ENCODE measurements at regions not wholly inside any gene's neighbourhood (a gene's known extent, or its start where the extent isn't known, plus 50 kb on each side); places are given as distances from the start of the nearest gene placed in this dataset.
A peak's percentile ranks its signal among the peaks of the same experiment; 100 is the strongest.
"Not testable (repeated sequence)": the region's sequence is repeated elsewhere in the genome, so short reads cannot be mapped to it uniquely, and the experiment has no call there.

GRCh38 chr3:63096248-63097058 lies 181.7 kb upstream of the SYNPR start:
- DNase-seq (ENCODE audit: low spot score): no peak

GRCh38 chr3:63097396-63097795 lies 180.7 kb upstream of the SYNPR start:
- DNase-seq (ENCODE audit: low spot score): no peak

- no peak for DNase-seq (ENCODE audit: low spot score)
Measured at GRCh38 chr3:63116922-63117321, 161.2 kb upstream of the SYNPR start.

- no peak for DNase-seq (ENCODE audit: low spot score)
Measured at GRCh38 chr3:63124090-63124489, 154.0 kb upstream of the SYNPR start.

GRCh38 chr3:63126530-63126929 lies 151.6 kb upstream of the SYNPR start:
- DNase-seq (ENCODE audit: low spot score): no peak

- no peak for DNase-seq (ENCODE audit: low spot score)
Measured at GRCh38 chr3:63128380-63128779, 149.7 kb upstream of the SYNPR start.

- no peak for DNase-seq (ENCODE audit: low spot score)
Measured at GRCh38 chr3:63130625-63131024, 147.5 kb upstream of the SYNPR start.

- DNase-seq (ENCODE audit: low spot score): no peak
Measured at GRCh38 chr3:63132461-63133250, 145.5 kb upstream of the SYNPR start.

- DNase-seq (ENCODE audit: low spot score): no peak
Measured at GRCh38 chr3:63135367-63135766, 142.7 kb upstream of the SYNPR start.

- DNase-seq (ENCODE audit: low spot score): not testable (repeated sequence)
Measured at GRCh38 chr3:63136249-63136648, 141.9 kb upstream of the SYNPR start.

GRCh38 chr3:63142681-63143080 lies 135.4 kb upstream of the SYNPR start:
- DNase-seq (ENCODE audit: low spot score): no peak

GRCh38 chr3:63146154-63146553 lies 132.0 kb upstream of the SYNPR start:
- DNase-seq (ENCODE audit: low spot score): no peak

GRCh38 chr3:63150880-63151279 lies 127.2 kb upstream of the SYNPR start:
- no peak for DNase-seq (ENCODE audit: low spot score)

GRCh38 chr3:63151897-63152296 lies 126.2 kb upstream of the SYNPR start:
- DNase-seq (ENCODE audit: low spot score): no peak

- no peak for DNase-seq (ENCODE audit: low spot score)
Measured at GRCh38 chr3:63159764-63160163, 118.3 kb upstream of the SYNPR start.

GRCh38 chr3:63167113-63167512 lies 111.0 kb upstream of the SYNPR start:
- no peak for DNase-seq (ENCODE audit: low spot score)

GRCh38 chr3:63168179-63168578 lies 109.9 kb upstream of the SYNPR start:
- no peak for DNase-seq (ENCODE audit: low spot score)

- DNase-seq (ENCODE audit: low spot score): no peak
Measured at GRCh38 chr3:63179862-63180522, 98.1 kb upstream of the SYNPR start.

- DNase-seq (ENCODE audit: low spot score): peak; percentile 38
Measured at GRCh38 chr3:63192248-63192647, 85.9 kb upstream of the SYNPR start.

- DNase-seq (ENCODE audit: low spot score): peak; percentile 46
Measured at GRCh38 chr3:63193647-63194046, 84.5 kb upstream of the SYNPR start.

- no peak for DNase-seq (ENCODE audit: low spot score)
Measured at GRCh38 chr3:63199606-63200005, 78.5 kb upstream of the SYNPR start.

- DNase-seq (ENCODE audit: low spot score): no peak
Measured at GRCh38 chr3:63202529-63202928, 75.6 kb upstream of the SYNPR start.

GRCh38 chr3:63207066-63207590 lies 71.0 kb upstream of the SYNPR start:
- no peak for DNase-seq (ENCODE audit: low spot score)

Measured in D341Med (cell line).